Activated naive CD8-positive, alpha-beta T cell treated with anti-CD3 and anti-CD28 coated beads, Interleukin-2, amount 50 U/mL, for 16 hours (primary cell): ENCODE measurements at regions not wholly inside any gene's neighbourhood (a gene's known extent, or its start where the extent isn't known, plus 50 kb on each side); places are given as distances from the start of the nearest gene placed in this dataset.

ENCODE experiments used
- DNase-seq: peaks from one replicate; pipeline ENCODE4 v3.0.0-alpha.2; 2020; ENCODE audit warnings: low read depth, low spot score

DNA sequence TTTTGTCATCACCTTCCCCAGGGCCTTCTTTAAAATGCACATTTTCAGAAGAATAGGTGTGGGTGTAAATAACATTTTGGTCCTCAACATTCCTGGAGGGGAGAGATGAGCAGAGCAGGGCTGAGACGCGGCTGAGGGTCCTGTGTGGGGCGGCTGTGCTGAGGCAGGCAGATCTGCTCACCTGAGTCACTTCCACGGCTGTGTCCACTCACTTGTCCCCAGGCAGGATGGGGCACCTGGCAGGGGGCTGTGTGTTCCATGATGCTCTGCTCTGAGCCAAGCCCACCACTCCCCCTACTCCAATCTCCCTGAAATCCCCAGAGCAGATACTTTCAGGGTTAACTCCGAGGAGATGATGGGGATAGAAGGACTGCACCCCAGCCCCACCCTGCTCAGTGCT lies 93.8 kb downstream of the GLRX3 start:
- no peak for DNase-seq

DNA sequence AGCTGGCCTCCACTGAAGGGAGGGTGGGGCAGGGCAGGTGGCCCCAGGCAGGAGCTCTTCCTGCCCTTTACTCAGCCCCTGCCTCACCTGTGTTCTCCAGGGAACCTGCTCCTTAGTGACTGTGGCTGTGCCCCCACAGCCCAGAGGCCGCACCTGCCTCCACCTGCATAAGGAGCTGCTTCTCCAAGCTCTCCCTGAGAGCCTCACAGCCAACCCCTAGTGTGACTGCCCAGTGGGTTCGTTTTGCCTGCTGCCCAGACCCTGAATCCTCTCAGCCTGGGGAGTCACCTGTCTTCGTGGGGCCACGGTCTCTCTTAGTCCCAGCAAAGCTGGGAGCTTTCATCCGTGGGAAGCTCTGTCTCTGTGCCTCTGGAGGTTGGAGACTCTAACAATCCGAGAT lies 94.4 kb downstream of the GLRX3 start:
- no peak for DNase-seq

DNA sequence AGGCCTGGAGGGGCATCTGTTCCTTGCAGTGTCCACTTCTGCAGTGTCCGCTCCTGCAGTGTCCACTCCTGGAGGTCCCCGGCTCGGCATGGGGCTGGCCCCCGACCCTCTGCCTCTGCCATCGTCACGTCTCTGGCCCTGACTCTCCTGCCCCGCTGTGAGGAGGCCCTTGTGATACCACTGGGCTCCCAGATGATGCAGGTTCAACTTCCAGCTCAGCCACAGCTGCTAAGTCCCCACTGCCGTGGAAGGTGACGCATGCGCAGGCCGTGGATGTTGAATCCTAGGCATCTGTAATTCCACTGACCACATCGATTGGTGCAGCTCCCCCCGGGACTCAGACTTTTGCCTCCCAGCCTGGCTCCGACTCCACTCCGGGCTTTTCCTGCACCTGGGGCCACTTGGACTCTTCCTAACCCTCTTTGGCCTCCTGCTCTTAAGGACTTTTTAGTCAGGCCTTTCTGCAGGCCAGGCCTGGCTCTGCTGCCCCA lies 95.1 kb downstream of the GLRX3 start:
- no peak for DNase-seq

DNA sequence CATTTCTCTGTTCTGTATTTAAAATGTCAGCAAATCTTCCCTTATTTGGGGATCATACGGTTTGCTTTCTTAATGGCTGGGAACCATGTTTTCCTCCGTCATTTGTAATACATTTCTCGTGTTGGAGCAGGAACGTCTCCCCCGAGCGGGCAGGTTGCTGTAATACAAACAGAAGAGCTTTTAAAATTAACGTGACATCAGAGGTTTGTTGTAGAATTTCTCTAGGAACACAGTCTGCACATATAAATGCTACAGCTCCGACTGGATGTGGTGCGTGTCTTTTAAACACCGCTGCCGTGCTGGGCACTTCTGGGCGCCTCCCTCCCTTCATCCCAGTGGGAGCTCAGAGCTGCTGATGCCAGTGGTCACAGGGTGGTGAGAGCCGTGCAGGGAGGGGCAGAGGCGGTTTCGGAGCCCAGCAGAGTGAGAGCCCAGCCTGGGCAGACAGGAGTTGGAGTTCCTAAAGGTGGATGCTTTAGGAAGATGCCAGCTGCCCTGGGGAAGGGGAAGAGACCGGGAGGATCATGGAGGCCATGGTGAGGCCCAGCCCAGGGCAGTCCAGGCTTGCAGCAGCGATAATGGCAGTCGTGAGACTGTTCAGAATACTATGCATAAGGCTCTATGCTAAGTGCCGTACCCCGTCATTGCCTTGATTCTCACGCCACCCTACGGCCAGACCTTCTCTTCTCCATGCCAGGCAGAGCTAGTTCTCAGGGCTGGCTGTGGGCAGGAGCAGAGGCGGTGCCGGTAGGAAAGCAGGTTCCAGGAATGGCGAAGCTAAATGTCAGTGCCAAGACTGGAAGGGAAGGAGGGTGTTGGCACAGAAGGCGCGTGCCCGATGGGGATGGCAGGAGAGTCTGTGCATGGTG lies 96.2 kb downstream of the GLRX3 start:
- DNase-seq, result no peak

DNA sequence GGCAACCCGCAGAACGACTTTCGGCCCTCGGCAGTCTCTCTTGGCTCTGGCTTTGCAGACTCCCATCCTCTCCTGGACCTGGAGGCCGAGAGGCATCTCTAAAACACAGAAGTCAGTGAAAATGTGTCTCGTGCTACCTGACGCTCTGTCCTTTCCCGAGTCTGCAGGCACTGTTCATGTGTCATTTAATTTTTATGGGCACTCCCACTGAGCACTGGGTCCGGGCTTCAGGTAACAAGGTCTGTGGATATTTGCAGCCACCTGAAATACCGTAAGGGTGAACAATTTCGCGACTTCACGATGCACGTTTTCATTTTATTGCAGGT lies 96.8 kb downstream of the GLRX3 start:
- DNase-seq, result no peak

DNA sequence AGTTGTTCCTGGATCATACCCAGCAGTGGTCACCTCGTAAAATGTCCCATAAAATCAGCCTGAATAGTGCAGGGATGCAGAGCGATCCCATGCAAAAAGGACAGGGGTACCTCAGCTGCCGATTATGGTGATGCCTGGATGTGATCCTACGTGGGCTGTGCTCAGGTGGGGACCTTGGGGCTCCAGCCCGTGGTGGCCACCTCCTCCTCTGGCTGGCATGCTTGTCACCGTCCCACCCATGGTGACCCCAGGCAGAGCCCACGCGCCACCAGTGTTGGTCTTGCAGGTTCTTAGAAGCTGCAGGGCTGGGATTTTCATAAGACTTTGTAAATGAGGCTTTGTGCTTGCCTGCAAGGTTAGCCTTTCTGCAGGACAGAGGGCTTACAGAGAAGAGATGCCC lies 97.2 kb downstream of the GLRX3 start:
- no peak for DNase-seq

DNA sequence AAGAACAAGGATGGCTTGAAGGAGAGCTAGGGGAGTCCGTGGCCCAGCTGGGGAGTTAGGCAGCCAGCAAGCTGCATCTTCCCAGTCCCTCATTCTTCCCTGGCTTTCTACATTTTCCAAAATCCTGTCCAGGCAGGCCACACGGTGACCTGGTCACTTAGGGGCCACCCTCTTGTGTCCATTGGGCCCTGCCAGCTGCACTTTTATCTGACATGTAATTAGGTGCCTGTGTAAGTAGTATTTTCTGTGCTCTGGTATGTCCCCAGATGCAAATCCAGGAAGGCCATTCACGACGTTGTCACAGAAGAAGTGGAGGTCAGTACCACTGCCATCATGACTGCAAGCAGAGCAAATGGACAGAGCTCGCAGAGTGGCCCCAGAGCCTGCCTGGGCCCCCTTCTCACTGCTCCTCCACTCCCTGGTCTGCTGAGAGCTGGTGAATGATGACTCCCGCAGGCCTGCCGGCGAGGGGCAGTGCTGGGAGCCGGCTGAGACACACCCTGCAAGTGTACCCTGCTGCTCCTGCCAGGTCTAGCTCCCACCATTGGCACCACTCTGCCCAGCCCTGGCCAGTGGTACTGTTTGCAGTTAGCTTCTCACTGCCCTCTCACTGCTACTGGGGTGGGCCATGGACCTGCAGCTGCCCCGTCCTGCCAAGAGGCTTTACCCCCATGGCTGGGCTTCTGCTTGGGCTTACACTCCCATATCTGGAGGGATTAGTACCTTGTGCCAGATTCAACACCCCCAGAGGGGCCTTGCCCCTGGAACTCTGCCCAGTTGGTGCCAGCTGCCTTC lies 98.2 kb downstream of the GLRX3 start:
- no peak for DNase-seq

DNA sequence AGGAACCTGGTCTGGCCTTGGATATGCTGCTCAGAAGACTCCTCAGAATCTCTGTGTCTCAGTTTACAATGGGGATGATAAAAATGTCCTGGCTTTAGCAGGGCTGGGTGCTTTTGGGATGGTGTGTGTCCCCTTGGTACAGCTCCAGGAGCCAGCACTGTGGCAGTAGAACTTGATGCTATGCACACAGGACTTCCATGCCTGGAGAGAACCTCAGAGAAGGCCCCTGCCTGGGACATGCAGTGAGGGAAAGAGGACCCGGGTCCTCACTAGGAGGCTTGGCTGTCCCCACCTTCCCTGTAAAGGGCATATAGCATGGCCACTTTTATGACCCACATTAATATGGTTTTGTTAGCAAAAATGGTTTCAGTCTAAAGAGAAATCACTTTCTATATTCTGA lies 100.5 kb downstream of the GLRX3 start:
- no peak for DNase-seq

DNA sequence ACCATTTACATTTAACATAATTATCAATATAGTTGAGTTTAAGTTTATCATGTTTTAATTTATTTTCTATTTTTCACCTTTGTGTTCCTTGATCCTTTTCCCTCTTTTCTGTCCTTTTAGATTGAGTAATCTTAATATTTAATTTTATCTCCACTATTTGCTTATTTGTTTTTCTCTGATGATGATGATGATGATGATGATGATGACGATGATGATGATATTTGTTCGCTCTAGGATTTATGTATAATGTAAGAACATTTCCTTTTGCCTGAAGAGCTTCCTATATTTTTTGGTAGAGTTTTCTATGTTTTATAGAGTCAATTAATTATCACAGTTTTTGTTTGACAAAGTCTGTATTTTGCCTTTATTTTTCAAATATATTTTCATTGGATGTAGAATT lies 104.2 kb downstream of the GLRX3 start:
- no peak for DNase-seq

DNA sequence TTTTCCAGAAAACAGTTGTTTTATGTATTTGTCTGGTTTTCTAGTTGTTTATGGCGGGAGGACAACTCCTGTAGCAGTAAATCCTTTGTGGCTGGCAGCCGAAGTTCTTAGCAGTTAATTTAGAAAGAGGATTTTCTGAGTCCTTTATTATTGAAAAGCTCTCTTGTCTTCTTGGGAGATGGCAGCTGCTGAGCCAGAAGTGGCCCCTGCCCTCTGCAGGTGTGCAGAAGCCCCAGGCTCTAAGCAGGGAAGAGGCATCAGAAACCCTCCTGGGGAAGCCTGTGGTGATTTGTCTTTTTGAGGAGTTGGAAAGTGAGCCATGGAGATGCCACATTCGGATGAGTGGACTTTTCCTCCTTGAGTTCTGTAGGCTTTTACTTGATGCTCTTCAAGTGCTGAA lies 106.3 kb downstream of the GLRX3 start:
- DNase-seq, result no peak

DNA sequence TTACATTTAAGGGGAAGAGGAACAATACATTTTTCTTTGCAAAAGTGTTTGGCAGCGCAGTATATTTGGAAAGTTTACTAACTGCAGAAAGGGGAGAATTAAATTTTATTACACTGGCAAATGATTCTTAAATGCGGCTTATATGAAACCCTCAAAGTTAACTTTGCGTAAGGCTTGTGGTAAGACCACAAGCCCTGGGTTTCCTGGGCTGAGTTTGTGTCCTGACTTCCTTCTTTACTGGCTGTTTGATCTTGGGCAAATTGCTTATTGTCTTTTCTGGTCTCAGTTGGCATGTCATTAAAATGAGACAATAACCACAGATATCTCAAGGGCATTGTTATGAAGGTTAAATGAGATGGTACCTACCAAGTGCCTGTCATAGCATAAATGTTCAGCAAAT lies 106.8 kb downstream of the GLRX3 start:
- no peak for DNase-seq

DNA sequence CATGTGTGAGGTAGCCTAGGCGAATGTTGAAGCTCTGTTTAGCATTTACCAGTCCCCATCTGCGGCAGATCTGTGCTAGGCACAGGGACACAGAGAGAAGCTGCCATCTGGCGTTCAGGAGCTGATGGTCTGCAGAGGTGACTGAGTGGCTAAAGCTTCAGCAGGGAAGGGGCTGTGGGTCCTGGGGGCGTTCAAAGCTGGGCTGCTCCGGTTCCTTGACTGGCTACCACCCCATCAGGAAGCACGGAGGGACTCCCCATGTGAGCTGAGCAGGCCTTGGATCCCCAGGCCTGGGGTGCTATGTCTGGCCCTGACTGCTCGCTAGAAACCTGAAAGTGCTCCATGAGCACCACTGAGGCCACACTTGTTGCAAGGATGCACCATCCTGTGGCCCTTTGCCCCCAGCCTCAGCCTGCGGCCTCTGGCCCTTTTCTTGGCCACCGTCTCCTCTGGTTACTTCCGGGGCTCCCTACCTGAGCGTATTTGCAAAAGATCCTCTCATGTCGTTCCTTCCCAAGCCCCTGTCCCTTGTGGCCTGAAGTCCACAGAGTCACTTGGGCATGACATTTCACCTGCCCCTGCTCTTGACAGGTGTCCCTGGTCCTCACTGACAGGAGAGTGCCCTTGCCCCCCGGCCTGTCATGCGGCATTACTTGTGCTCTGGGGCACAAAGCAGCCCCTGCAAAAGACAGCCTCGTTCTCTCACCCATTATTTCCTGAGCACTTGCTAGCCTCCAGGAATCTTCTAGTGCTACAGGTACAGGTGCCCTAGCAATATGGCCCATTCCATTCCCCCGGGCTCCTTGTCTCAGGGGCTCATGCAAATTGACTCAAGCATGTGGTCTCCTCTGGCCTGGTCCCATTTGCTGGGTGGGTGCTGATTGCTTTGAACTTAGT lies 108.1 kb downstream of the GLRX3 start:
- no peak for DNase-seq

DNA sequence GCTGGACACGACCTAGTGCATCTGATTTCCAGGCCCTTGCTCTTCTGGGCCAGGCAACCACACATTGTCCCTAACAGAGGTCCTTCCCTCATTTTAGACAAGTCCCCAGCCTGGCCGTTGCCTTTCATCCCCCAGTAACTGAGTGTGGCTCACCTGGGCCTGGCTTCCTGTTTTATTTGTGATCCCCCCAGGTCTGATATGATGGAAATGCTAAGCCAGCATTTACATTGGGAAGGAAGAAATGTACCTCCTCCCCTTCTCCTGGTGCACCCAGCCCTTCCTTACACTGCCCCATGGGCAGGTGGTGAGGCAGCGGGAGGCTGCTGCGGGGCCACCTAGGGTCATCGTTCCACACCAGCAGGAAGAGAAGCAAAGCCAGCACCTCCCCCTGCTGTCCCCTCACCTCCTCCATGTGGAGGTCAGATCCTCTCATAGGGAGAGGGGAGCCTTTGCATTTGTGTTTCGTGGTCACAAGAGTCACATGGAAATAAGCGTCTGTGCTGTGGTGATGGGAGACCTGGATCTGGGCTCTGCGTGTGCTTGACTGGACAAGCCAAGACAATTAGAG lies 108.8 kb downstream of the GLRX3 start:
- no peak for DNase-seq

DNA sequence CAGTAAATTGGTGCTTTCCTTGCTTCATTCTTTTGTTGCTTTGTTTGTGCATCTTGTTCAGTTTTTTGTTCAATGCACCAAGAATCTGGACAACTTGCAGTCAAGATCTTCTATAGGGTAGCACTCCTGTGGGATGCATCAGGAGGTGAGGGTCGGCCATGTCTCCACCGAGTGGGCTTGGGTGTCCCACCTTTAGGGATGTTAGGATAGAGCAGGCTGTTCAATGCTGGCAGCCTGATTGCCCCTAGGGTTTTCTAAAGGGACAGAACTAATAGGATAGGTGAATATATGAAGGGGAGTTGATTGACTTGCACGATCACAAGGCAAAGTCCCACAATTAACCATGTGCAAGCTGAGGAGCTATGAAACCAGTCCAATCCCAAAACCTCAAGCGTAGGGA lies 109.9 kb downstream of the GLRX3 start:
- DNase-seq, result no peak

DNA sequence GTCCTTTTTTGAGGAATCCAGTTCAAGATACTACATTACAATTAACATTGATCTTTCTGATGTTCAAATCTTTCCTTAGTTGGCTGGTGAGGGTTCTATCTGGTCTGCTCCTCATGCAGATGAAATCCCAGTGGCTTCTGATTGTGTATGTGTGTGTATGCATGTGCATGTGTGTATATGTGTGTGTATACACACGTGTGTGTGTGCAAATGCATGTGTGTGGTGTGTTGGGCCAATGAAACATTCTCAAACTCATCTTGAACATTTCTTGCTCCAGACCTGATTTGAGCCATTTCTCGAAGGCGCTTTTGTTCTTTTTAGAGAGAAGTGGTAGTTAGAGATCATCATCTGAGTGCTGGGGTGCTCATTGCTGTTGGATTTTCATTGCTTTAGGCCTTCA lies 113.9 kb downstream of the GLRX3 start:
- DNase-seq, result no peak

DNA sequence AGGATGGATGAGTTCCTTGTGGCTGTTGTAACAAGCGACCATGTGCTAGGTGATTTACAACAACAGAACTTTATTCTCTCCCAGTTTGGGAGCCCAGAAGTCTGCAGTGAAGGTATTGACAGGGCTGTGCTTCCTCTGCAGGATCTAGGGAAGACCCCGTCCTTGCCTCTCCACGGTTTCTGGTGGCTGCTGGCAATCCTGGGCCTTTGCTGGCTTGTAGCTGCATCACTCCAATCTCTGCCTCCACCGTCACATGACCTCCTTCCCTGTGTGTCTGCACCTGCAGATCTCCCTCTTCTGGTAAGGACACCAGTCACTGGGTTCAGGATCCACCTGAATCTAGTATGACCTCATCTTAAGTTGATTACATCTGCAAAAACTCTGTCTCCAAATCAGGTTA lies 115.6 kb downstream of the GLRX3 start:
- DNase-seq, result no peak

DNA sequence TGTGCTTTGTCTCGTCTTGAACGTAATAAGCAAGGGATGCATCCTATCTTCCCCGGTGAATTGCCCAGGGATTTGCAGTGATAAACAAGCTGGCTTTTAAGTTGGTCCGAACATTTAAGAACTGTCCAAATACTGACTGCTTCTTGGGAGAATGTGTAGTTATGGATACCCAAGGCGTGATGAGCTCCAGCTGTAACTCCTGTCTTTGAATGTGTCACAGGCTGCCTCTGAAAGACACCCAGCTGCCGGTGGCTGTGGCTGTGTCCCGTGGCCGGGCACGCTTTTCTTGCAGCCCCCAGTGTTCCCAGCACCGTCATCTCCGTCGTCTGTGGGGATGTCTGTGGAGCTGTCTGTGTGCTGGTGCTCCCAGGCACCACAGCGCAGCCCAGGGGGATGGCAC lies 118.1 kb downstream of the GLRX3 start:
- no peak for DNase-seq

DNA sequence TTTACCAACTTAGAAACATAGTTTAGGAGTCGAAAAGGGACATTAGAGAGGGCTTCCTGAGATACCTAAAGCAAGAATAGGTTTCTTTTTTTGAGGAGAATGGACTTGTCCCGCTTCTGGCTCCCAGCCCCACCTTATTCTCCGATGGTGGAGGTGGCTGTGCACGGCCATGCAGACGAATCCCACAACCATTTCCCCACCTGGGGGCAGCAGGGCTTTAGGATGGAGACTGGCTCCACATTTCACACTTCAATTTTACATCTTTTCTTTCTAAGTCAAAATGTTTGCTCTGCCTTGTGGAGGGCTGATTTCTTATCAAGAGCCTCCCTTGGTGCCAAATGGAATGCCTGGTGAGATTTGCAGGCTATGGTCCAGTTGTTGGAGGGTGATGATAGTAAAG lies 118.5 kb downstream of the GLRX3 start:
- no peak for DNase-seq

DNA sequence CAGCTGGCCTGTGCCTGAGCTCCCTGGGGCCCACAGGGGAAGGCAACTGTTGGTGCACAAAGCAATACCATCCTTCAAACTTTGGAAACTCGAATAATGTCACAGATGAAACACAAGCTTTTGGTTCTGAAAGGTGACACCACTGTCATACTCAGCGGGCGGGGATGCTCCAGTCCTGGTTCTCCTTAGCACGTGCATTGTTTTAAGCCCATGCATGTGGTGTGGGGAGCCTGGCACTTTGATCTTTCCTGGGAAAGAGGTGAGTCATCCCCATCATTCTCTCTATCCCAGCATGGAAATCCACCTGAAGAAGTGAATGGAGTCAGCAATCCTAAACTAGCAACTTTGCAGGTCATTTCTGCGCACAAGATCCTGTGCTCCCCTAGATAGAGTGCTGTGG lies 119.6 kb downstream of the GLRX3 start:
- DNase-seq, result no peak

DNA sequence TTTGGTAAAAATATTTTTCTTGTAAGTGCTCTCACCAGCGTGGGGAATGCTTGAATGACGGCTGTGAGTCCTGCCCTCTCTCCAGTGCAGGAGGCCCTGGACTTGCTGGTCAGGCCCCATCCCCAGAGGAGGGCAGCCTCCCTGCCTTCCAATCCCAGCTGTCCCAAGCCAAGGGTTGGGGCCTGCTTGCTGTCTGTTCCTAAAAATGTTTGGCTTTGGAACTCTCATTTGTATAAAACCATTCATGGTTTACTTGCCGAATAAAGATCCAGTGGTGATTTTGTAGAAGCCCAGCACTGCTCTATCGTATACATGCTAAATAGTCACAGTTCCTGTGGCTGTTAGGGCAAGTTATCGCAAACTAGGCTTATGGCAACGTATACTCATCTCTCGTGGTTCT lies 121.7 kb downstream of the GLRX3 start:
- DNase-seq, result no peak

DNA sequence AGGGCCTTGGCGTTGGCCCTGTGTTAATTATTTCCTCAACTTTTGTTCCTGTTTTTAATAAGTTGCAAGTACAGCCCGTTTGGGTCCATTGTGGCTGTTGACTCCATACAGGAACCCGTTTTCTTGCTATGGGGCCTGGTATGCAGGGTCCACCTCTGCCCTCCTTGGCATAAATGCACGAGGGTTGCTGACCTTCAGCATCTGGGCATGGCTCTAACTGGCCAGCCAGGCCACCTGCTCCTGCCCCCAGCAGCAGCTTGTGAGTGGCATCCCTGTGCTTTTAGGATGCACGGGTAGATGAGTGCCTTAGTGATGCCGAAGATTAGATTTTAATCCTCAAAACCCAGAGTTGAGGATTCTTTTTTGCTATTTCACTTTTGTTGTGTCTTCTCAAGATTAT lies 123.2 kb downstream of the GLRX3 start:
- no peak for DNase-seq

DNA sequence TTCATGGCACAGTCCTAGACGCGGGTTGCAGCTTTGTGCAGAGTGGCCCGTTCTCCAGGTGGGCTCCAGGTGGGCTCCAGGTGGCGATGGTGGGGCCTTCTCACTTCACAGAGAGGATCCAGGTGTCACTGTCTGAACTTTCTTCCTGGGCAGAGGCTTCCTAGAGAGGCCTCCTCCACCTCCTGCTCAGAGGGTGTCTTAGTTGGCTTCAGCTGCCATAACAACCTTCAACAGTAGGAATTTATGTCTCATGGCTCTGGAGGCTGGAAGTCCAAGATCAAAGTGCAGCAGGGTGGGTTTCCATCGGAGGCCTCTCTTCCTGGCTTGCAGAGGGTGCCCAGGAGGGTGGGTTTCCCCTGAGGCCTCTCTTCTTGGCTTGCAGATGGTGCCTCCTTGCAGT lies 125.1 kb downstream of the GLRX3 start:
- DNase-seq, result no peak
